HEK293T (cell line): ENCODE measurements at regions not wholly inside any gene's neighbourhood (a gene's known extent, or its start where the extent isn't known, plus 50 kb on each side); places are given as distances from the start of the nearest gene placed in this dataset.

Experiments
- ARNT ChIP-seq: fragments of 450-650 bp; IDR thresholded peaks from 2 replicates; pipeline ENCODE4 v1.6.1; 2017; ENCODE audit warnings: mild to moderate bottlenecking
- BHLHE40 ChIP-seq: fragments of 450-650 bp; IDR thresholded peaks from 2 replicates; pipeline ENCODE4 v1.6.1; 2016; ENCODE audit warnings: mild to moderate bottlenecking, moderate library complexity, borderline replicate concordance
- CTBP1 ChIP-seq: fragments of 450-650 bp; IDR thresholded peaks from 2 replicates; pipeline ENCODE4 v1.6.1; 2016; ENCODE audit warnings: borderline replicate concordance
- ELF4 ChIP-seq: fragments of 450-650 bp; IDR thresholded peaks from 2 replicates; pipeline ENCODE4 v1.6.1; 2017; ENCODE audit warnings: antibody characterized with exemption
- FOXA1 ChIP-seq: fragments of 450-650 bp; IDR thresholded peaks from 2 replicates; pipeline ENCODE4 v1.6.1; 2016; ENCODE audit warnings: mild to moderate bottlenecking
- FOXK2 ChIP-seq: fragments of 450-650 bp; IDR thresholded peaks from 2 replicates; pipeline ENCODE4 v1.6.1; 2016; ENCODE audit warnings: mild to moderate bottlenecking
- FOXM1 ChIP-seq: fragments of 450-650 bp; IDR thresholded peaks from 2 replicates; pipeline ENCODE4 v1.6.1; 2017; ENCODE audit warnings: mild to moderate bottlenecking, borderline replicate concordance
- HDGF ChIP-seq: fragments of 450-650 bp; IDR thresholded peaks from 2 replicates; pipeline ENCODE4 v1.6.1; 2017; ENCODE audit warnings: antibody characterized with exemption, borderline replicate concordance
- LEF1 ChIP-seq: fragments of 450-650 bp; IDR thresholded peaks from 2 replicates; pipeline ENCODE4 v1.6.1; 2017; ENCODE audit warnings: mild to moderate bottlenecking, borderline replicate concordance
- NFRKB ChIP-seq: fragments of 450-650 bp; IDR thresholded peaks from 2 replicates; pipeline ENCODE4 v1.6.1; 2016; ENCODE audit warnings: mild to moderate bottlenecking, moderate library complexity
- SP1 ChIP-seq: fragments of 450-650 bp; IDR thresholded peaks from 2 replicates; pipeline ENCODE4 v1.6.1; 2017
- SUZ12 ChIP-seq: fragments of 450-650 bp; IDR thresholded peaks from 2 replicates; pipeline ENCODE4 v1.6.1; 2016; ENCODE audit warnings: mild to moderate bottlenecking
- TARDBP ChIP-seq: fragments of 450-650 bp; IDR thresholded peaks from 2 replicates; pipeline ENCODE4 v1.6.1; 2016
- TF ChIP-seq, protein P1 (sequence below): fragments of 450-650 bp; IDR thresholded peaks from 2 replicates; pipeline ENCODE4 v1.6.1; 2016

DNA sequence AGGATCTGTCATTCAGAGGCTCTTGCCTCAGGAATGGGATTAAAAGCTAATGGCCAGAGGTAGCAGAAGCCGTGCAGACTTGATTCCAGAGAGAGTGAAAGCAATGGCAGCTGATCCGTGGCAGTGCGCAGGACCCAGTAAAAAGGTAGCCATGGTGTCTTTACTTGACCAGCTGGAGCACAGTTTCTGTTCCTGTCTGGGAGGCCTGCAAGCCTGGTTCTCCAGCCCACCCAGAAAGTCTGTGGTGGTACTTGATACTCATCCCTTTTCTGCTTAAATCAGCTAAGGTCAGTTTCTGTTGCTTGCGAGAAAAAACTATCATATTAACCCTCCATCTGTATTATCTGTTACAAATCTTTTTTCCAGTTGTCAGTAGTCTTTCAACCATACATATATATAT, 86.7 kb downstream of the RPS6KA4 start:
- TF ChIP-seq SP1: no peak
- TF ChIP-seq, protein P1, sequence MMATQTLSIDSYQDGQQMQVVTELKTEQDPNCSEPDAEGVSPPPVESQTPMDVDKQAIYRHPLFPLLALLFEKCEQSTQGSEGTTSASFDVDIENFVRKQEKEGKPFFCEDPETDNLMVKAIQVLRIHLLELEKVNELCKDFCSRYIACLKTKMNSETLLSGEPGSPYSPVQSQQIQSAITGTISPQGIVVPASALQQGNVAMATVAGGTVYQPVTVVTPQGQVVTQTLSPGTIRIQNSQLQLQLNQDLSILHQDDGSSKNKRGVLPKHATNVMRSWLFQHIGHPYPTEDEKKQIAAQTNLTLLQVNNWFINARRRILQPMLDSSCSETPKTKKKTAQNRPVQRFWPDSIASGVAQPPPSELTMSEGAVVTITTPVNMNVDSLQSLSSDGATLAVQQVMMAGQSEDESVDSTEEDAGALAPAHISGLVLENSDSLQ: no peak
- TF ChIP-seq SUZ12: no peak
- no peak for TF ChIP-seq TARDBP
- TF ChIP-seq FOXA1: no peak
- no peak for TF ChIP-seq NFRKB
- TF ChIP-seq ARNT: no peak
- no peak for TF ChIP-seq FOXK2
- no peak for TF ChIP-seq FOXM1
- TF ChIP-seq ELF4: no peak
- no peak for TF ChIP-seq LEF1
- no peak for TF ChIP-seq HDGF
- TF ChIP-seq BHLHE40: no peak
- no peak for TF ChIP-seq CTBP1
